ENCODE measurements at regions not wholly inside any gene's neighbourhood (a gene's known extent, or its start where the extent isn't known, plus 50 kb on each side); places are given as distances from the start of the nearest gene placed in this dataset.

DNA sequence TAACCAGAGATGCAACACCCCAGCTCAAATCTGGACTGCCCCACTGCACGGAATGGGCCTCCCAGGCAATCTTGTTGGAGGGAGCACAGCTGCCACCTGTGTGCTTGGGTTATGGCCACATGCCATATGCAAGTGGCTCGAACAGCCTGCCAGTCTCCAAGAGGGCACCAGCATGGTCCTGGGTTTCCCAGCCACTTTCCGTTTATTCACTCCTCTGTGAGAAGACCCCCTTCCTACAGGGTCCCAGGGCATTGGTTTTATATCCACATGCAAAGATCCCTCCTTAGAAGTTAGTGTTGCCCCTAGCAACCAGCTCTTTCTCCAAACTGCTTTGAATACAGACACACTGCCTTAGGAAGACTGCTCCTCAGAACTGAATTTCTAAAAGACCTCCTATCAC lies 487.8 kb downstream of the BUD13 start:
- TF ChIP-seq, protein P1, sequence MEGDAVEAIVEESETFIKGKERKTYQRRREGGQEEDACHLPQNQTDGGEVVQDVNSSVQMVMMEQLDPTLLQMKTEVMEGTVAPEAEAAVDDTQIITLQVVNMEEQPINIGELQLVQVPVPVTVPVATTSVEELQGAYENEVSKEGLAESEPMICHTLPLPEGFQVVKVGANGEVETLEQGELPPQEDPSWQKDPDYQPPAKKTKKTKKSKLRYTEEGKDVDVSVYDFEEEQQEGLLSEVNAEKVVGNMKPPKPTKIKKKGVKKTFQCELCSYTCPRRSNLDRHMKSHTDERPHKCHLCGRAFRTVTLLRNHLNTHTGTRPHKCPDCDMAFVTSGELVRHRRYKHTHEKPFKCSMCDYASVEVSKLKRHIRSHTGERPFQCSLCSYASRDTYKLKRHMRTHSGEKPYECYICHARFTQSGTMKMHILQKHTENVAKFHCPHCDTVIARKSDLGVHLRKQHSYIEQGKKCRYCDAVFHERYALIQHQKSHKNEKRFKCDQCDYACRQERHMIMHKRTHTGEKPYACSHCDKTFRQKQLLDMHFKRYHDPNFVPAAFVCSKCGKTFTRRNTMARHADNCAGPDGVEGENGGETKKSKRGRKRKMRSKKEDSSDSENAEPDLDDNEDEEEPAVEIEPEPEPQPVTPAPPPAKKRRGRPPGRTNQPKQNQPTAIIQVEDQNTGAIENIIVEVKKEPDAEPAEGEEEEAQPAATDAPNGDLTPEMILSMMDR (IDR thresholded peaks at IDR 0.05), result no peak
- TF ChIP-seq ZFX (IDR thresholded peaks at IDR 0.05; ENCODE audit: borderline replicate concordance), result no peak

All from 22Rv1 (cell line).